HepG2 (cell line): ENCODE measurements at regions not wholly inside any gene's neighbourhood (a gene's known extent, or its start where the extent isn't known, plus 50 kb on each side); places are given as distances from the start of the nearest gene placed in this dataset.

Source experiments
- ATAC-seq: fragments of 200-7000 bp; cut with Tn5 transposase; 3 replicates; pipeline ENCODE4 v1.9.1; 2020; ENCODE audit warnings: mild to moderate bottlenecking, moderate library complexity
- BruUV-seq: library from RNA; stranded (reverse); fragments of 400-500 nt; replicated peaks from 2 replicates; lab custom pipeline; 2021; lab: Mats Ljungman, UMichigan
- CTCF ChIA-PET: fragments of 300-600 bp; formaldehyde crosslinking; extraction: SDS; loops from one replicate; lab custom pipeline; 2021; ENCODE audit warnings: low total read pairs, inconsistent platforms, low intra/inter-chr PET ratio; lab: Yijun Ruan, JAX
- POLR2A ChIA-PET: fragments of 350-600 bp; sonication (Branson Sonifier 250); formaldehyde crosslinking; loops from one replicate; lab custom pipeline; 2020; ENCODE audit warnings: antibody characterized with exemption, inconsistent platforms; lab: Yijun Ruan, JAX
- DNase-seq: peaks from one replicate; pipeline ENCODE4 v3.0.0-alpha.2; 2015; ENCODE audit warnings: low spot score
- FAIRE-seq: peaks from 3 replicates; lab custom pipeline; 2011; peaks lifted over from hg19 to GRCh38; lab: Jason Lieb, UNC
- H2AFZ ChIP-seq: one replicate; pipeline ENCODE4 v1.6.1; 2011; ENCODE audit warnings: low read length, inconsistent platforms
- H3K27ac ChIP-seq: fragments of 300-600 bp; 3 replicates; pipeline ENCODE4 v1.8.0; 2011; ENCODE audit warnings: mixed run types, mild to moderate bottlenecking, mixed read lengths, low read length, inconsistent platforms; ENCODE audit not compliant: insufficient read depth; ENCODE audit errors: extremely low read length
- H3K27me3 ChIP-seq, 2 experiments: fragments of 200-600 bp in 1 of 2; 2 replicates in 1 of 2; 3 replicates in 1 of 2; pipeline versions ENCODE4 v1.6.0 to v1.8.0; 2011; ENCODE audit warnings: low read length in 2 of 2, mild to moderate bottlenecking in 2 of 2, moderate library complexity in 2 of 2, inconsistent platforms in 1 of 2; ENCODE audit not compliant: insufficient read depth in 2 of 2, control insufficient read depth in 1 of 2
- H3K36me3 ChIP-seq, 2 experiments: fragments of 200-600 bp in 1 of 2; replicated peaks in 1 of 2; 2 replicates in 1 of 2; 3 replicates in 1 of 2; pipeline versions ENCODE4 v1.5.1 to v1.8.0; 2011; ENCODE audit warnings: low read length in 2 of 2, inconsistent platforms in 1 of 2; ENCODE audit not compliant: insufficient read depth in 2 of 2, control insufficient read depth in 1 of 2
- H3K4me1 ChIP-seq: 2 replicates; pipeline ENCODE4 v1.5.1; 2012; ENCODE audit warnings: low read length, inconsistent platforms; ENCODE audit not compliant: insufficient read depth
- H3K4me2 ChIP-seq: 2 replicates; pipeline ENCODE4 v1.6.0; 2011; ENCODE audit warnings: low read depth, low read length, inconsistent platforms
- H3K4me3 ChIP-seq, 3 experiments: fragments of 200-600 bp in 1 of 3; sonication (generic), shearing (Covaris generic) in 1 of 3; replicated peaks in 1 of 3; 2 replicates each; pipeline ENCODE4 v1.5.1; 2011 to 2016; ENCODE audit warnings: low read length in 3 of 3, inconsistent platforms in 2 of 3, low read depth in 2 of 3, mild to moderate bottlenecking in 2 of 3, control low read depth in 1 of 3, mixed read lengths in 1 of 3; ENCODE audit not compliant: insufficient read depth in 1 of 3
- H3K79me2 ChIP-seq: one replicate; pipeline ENCODE4 v1.6.1; 2011; ENCODE audit warnings: low read length, inconsistent platforms; ENCODE audit not compliant: insufficient read depth
- H3K9ac ChIP-seq: 2 replicates; pipeline ENCODE4 v1.6.0; 2011; ENCODE audit warnings: mild to moderate bottlenecking, low read depth, low read length, inconsistent platforms; ENCODE audit not compliant: insufficient read depth
- H3K9me3 ChIP-seq: 2 replicates; pipeline ENCODE4 v1.5.1; 2012; ENCODE audit warnings: mild to moderate bottlenecking, low read length
- H4K20me1 ChIP-seq: 2 replicates; pipeline ENCODE4 v1.6.0; 2011; ENCODE audit warnings: inconsistent platforms, mild to moderate bottlenecking, low read length, moderate library complexity; ENCODE audit not compliant: insufficient read depth
- MAFK ChIP-seq, 2 experiments: IDR thresholded peaks in 1 of 2; conservative IDR thresholded peaks in 1 of 2; 2 replicates each; pipeline ENCODE4 v1.6.1; 2011; ENCODE audit warnings: improper control_type of control experiment in 2 of 2, low read length in 2 of 2
- RAD51 ChIP-seq: fragments of 450-650 bp; IDR thresholded peaks from 2 replicates; pipeline ENCODE4 v1.6.1; 2016; ENCODE audit warnings: borderline replicate concordance
- XRCC5 ChIP-seq: fragments of 200-400 bp; formaldehyde crosslinking; optimal IDR thresholded peaks from 2 replicates; pipeline ENCODE3; 2017; ENCODE audit warnings: mild to moderate bottlenecking, low read length
- WGBS: methylation state at CpG from one replicate; pipeline ENCODE4 v1.1.6; 2017; ENCODE audit warnings: low lambda C conversion rate; 5-methylcytosine and 5-hydroxymethylcytosine counted together
- in situ Hi-C: cut with HindIII; loops from 2 replicates; pipeline ENCODE4 v1.10.0; 2017; ENCODE audit warnings: low pct_unique_long_range_greater_than_20kb; ENCODE audit not compliant: extremely low pct_ligation_motif_present
- intact Hi-C: fragments of 100-400 bp; cut with micrococcal nuclease; formaldehyde crosslinking; loops from one replicate; pipeline ENCODE4 v1.10.0; 2022; ENCODE audit not compliant: unreplicated experiment

- no TSS peak for BruUV-seq
- no peak for FAIRE-seq
- H3K79me2 ChIP-seq: no peaks in the 10 kb centered on the region
- TF ChIP-seq XRCC5 (no peak), MAFK (conservative IDR thresholded peaks at IDR 0.05 in 1 of 2, IDR thresholded peaks at IDR 0.05 in 1 of 2; ENCODE audit: low read length in 2 of 2) (0 out of 4 replicates have a peak, but pooled peaks of 1 of the 2 experiments have one; percentile 19)
- TF ChIP-seq, all 625 proteins: peak for 1
- intact Hi-C loops: no loop called here
- ATAC-seq: no peak
- Histone ChIP-seq H3K4me2 (no peak overlapping the region), H3K36me3 (no peaks in the 10 kb centered on the region), H3K9ac (no peak overlapping the region), H4K20me1 (no peaks in the 10 kb centered on the region), H3K27ac (no peak overlapping the region), H3K4me3 (no peak overlapping the region), H3K27me3 (no peaks in the 10 kb centered on the region), H3K4me1 (no peaks in the 10 kb centered on the region), H2AFZ (no peak overlapping the region), H3K9me3 (peaks cover 88% of the 10 kb centered on the region)
- WGBS: 0% methylated on average over 2 of the region's 2 CpGs
- in situ Hi-C loops: no loop called here
- POLR2A ChIA-PET: no interaction called here
- CTCF ChIA-PET: no interaction called here
- DNase-seq: no peak
Measured at GRCh38 chr3:19645093-19645492, 288.9 kb downstream of the EFHB start.

GRCh38 chr3:19644405-19644804, 289.6 kb downstream of the EFHB start:
- Histone ChIP-seq H3K9me3 (peaks cover 88% of the 10 kb centered on the region), H3K4me3 (no peak overlapping the region), H3K9ac (no peak overlapping the region), H3K79me2 (no peaks in the 10 kb centered on the region), H3K27ac (no peak overlapping the region), H3K27me3 (no peaks in the 10 kb centered on the region), H3K4me2 (no peak overlapping the region), H3K4me1 (no peaks in the 10 kb centered on the region), H2AFZ (no peak overlapping the region), H3K36me3 (no peaks in the 10 kb centered on the region), H4K20me1 (no peaks in the 10 kb centered on the region)
- TF ChIP-seq RAD51: no peak
- WGBS: 3% methylated on average over 2 of the region's 2 CpGs
- DNase-seq: no peak
- intact Hi-C loops: no loop called here
- no peak for ATAC-seq
- no peak for FAIRE-seq
- in situ Hi-C loops: no loop called here
- ChIA-PET CTCF (no interaction called here), POLR2A (no interaction called here)
- no TSS peak for BruUV-seq
